H9 (cell line): ENCODE measurements at regions not wholly inside any gene's neighbourhood (a gene's known extent, or its start where the extent isn't known, plus 50 kb on each side); places are given as distances from the start of the nearest gene placed in this dataset.

Source experiments
- DNase-seq: peaks from one replicate; pipeline ENCODE4 v3.0.0-alpha.2; 2017
- H2AFZ ChIP-seq: one replicate; pipeline ENCODE4 v1.6.1; 2013; ENCODE audit warnings: mild to moderate bottlenecking, low read length, control low read depth, moderate library complexity
- H2AK5ac ChIP-seq: 2 replicates; pipeline ENCODE4 v1.6.1; 2013; ENCODE audit warnings: low read length, control low read depth, mixed read lengths; ENCODE audit not compliant: insufficient read length
- H2BK120ac ChIP-seq: one replicate; pipeline ENCODE4 v1.6.1; 2013; ENCODE audit warnings: low read depth, mild to moderate bottlenecking, low read length, control low read depth, inconsistent platforms; ENCODE audit not compliant: poor library complexity, severe bottlenecking
- H2BK12ac ChIP-seq: 2 replicates; pipeline ENCODE4 v1.6.1; 2013; ENCODE audit warnings: low read length, control low read depth, mixed read lengths, low read depth; ENCODE audit not compliant: insufficient read length
- H2BK15ac ChIP-seq: 2 replicates; pipeline ENCODE4 v1.6.1; 2013; ENCODE audit warnings: low read depth, low read length, control low read depth
- H2BK20ac ChIP-seq: one replicate; pipeline ENCODE4 v1.6.1; 2013; ENCODE audit warnings: low read depth, mild to moderate bottlenecking, low read length, control low read depth, inconsistent platforms; ENCODE audit not compliant: poor library complexity, severe bottlenecking
- H2BK5ac ChIP-seq: 2 replicates; pipeline ENCODE4 v1.6.1; 2013; ENCODE audit warnings: low read length, control low read depth, mixed read lengths; ENCODE audit not compliant: insufficient read length
- H3K14ac ChIP-seq: 2 replicates; pipeline ENCODE4 v1.6.1; 2013; ENCODE audit warnings: low read length, control low read depth; ENCODE audit not compliant: insufficient read depth
- H3K18ac ChIP-seq: 2 replicates; pipeline ENCODE4 v1.6.1; 2013; ENCODE audit warnings: low read depth, mild to moderate bottlenecking, mixed read lengths, low read length, control low read depth; ENCODE audit not compliant: insufficient read length
- H3K23ac ChIP-seq: 2 replicates; pipeline ENCODE4 v1.6.1; 2013; ENCODE audit warnings: low read length, control low read depth, mixed read lengths, low read depth; ENCODE audit not compliant: insufficient read length
- H3K23me2 ChIP-seq: 2 replicates; pipeline ENCODE4 v1.6.1; 2013; ENCODE audit warnings: low read depth, mild to moderate bottlenecking, mixed read lengths, low read length, control low read depth; ENCODE audit not compliant: insufficient read length, poor library complexity, severe bottlenecking
- H3K27ac ChIP-seq: 2 replicates; pipeline ENCODE4 v1.5.1; 2013; ENCODE audit warnings: low read length, control low read depth, mixed read lengths, low read depth; ENCODE audit not compliant: insufficient read length
- H3K27me3 ChIP-seq: 2 replicates; pipeline ENCODE4 v1.6.1; 2013; ENCODE audit warnings: low read length, control low read depth, inconsistent platforms; ENCODE audit not compliant: insufficient read depth
- H3K4ac ChIP-seq: 2 replicates; pipeline ENCODE4 v1.6.1; 2013; ENCODE audit warnings: low read depth, mild to moderate bottlenecking, control low read depth, inconsistent platforms, low read length, moderate library complexity
- H3K4me1 ChIP-seq: 2 replicates; pipeline ENCODE4 v1.6.1; 2013; ENCODE audit warnings: low read length, control low read depth, inconsistent platforms; ENCODE audit not compliant: insufficient read depth
- H3K4me2 ChIP-seq: 2 replicates; pipeline ENCODE4 v1.6.1; 2013; ENCODE audit warnings: low read length, control low read depth, mixed read lengths; ENCODE audit not compliant: insufficient read length, insufficient read depth
- H3K56ac ChIP-seq: 2 replicates; pipeline ENCODE4 v1.6.1; 2013; ENCODE audit warnings: low read depth, mild to moderate bottlenecking, mixed read lengths, low read length, control low read depth; ENCODE audit not compliant: insufficient read length
- H3K79me1 ChIP-seq: 2 replicates; pipeline ENCODE4 v1.6.1; 2013; ENCODE audit warnings: low read depth, mild to moderate bottlenecking, moderate library complexity, low read length, control low read depth, inconsistent platforms; ENCODE audit not compliant: insufficient read depth, poor library complexity, severe bottlenecking
- H3K79me2 ChIP-seq: 2 replicates; pipeline ENCODE4 v1.6.1; 2013; ENCODE audit warnings: low read length, control low read depth, inconsistent platforms; ENCODE audit not compliant: insufficient read depth
- H3K9ac ChIP-seq: 2 replicates; pipeline ENCODE4 v1.6.1; 2013; ENCODE audit warnings: low read length, control low read depth, mixed read lengths; ENCODE audit not compliant: insufficient read length; ENCODE audit errors: extremely low read depth
- H3K9me3 ChIP-seq: one replicate; pipeline ENCODE4 v1.6.1; 2013; ENCODE audit warnings: low read depth, low read length, inconsistent platforms; ENCODE audit not compliant: control insufficient read depth
- H3T11ph ChIP-seq: one replicate; pipeline ENCODE4 v1.6.1; 2013; ENCODE audit warnings: mild to moderate bottlenecking, low read length, control low read depth, inconsistent platforms
- H4K20me1 ChIP-seq: one replicate; pipeline ENCODE4 v1.6.1; 2013; ENCODE audit not compliant: control insufficient read depth, insufficient read length, insufficient read depth
- H4K5ac ChIP-seq: 2 replicates; pipeline ENCODE4 v1.6.1; 2013; ENCODE audit warnings: low read depth, mild to moderate bottlenecking, mixed read lengths, low read length, control low read depth; ENCODE audit not compliant: insufficient read length
- H4K8ac ChIP-seq: replicated peaks from 2 replicates; pipeline ENCODE4 v1.6.1; 2013; ENCODE audit warnings: low read length, control low read depth, mixed read lengths, low read depth; ENCODE audit not compliant: insufficient read length
- H4K91ac ChIP-seq: 2 replicates; pipeline ENCODE4 v1.6.1; 2013; ENCODE audit warnings: low read depth, mild to moderate bottlenecking, moderate library complexity, mixed read lengths, low read length, control low read depth; ENCODE audit not compliant: insufficient read length
- H3K27ac Mint-ChIP-seq, 3 experiments: 2 replicates in 2 of 3; 3 replicates in 1 of 3; pipeline ENCODE4 v1.8.0; 2020 to 2021; ENCODE audit warnings: mixed read lengths in 3 of 3, mild to moderate bottlenecking in 1 of 3, moderate library complexity in 1 of 3
- H3K27me3 Mint-ChIP-seq: 2 replicates; pipeline ENCODE4 v1.8.0; 2021; ENCODE audit warnings: low read depth, mild to moderate bottlenecking, moderate library complexity, mixed read lengths
- H3K36me3 Mint-ChIP-seq, 3 experiments: 2 replicates in 2 of 3; 3 replicates in 1 of 3; pipeline ENCODE4 v1.8.0; 2020 to 2021; ENCODE audit warnings: low read depth in 3 of 3, mixed read lengths in 3 of 3; ENCODE audit not compliant: insufficient read depth in 1 of 3
- H3K4me1 Mint-ChIP-seq, 2 experiments: 2 replicates each; pipeline ENCODE4 v1.8.0; 2020; ENCODE audit warnings: mixed read lengths in 2 of 2
- H3K4me3 Mint-ChIP-seq, 2 experiments: 2 replicates in 1 of 2; 3 replicates in 1 of 2; pipeline ENCODE4 v1.8.0; 2020 to 2021; ENCODE audit warnings: mild to moderate bottlenecking in 2 of 2, mixed read lengths in 2 of 2, moderate library complexity in 1 of 2
- H3K9me3 Mint-ChIP-seq, 2 experiments: 2 replicates in 1 of 2; 3 replicates in 1 of 2; pipeline ENCODE4 v1.8.0; 2020; ENCODE audit warnings: mild to moderate bottlenecking in 2 of 2, mixed read lengths in 2 of 2, moderate library complexity in 1 of 2
- CTCF ChIP-seq: fragments of 200-600 bp; sonication (generic); conservative IDR thresholded peaks from 3 replicates; pipeline ENCODE4 v1.8.0; 2021; ENCODE audit warnings: antibody characterized with exemption, mild to moderate bottlenecking
- WGBS: extraction: QIAGEN DNeasy Blood & Tissue Kit; methylation state at CpG from one replicate; pipeline ENCODE4 v1.1.7; 2013; ENCODE audit warnings: missing lambda C conversion rate, low lambda C conversion rate, mixed read lengths; ENCODE audit not compliant: insufficient read length; ENCODE audit errors: extremely low coverage; 5-methylcytosine and 5-hydroxymethylcytosine counted together

GRCh38 chr9:107390778-107391177 lies 98.8 kb downstream of the KLF4 start:
- Histone ChIP-seq H3K4me2 (no peak overlapping the region), H4K8ac (no peak overlapping the region), H3K23ac (no peak overlapping the region), H3K4ac (no peak overlapping the region), H3K56ac (no peak overlapping the region), H3K14ac (no peak overlapping the region), H2AFZ (no peak overlapping the region), H3K9me3 (no peaks in the 10 kb centered on the region), H4K91ac (no peak overlapping the region), H3K9ac (no peak overlapping the region), H3K27ac (no peak overlapping the region), H2BK15ac (no peak overlapping the region), H2BK20ac (no peak overlapping the region), H3K79me2 (no peaks in the 10 kb centered on the region), H3K79me1 (no peaks in the 10 kb centered on the region), H2BK12ac (no peak overlapping the region), H3K27me3 (no peaks in the 10 kb centered on the region), H3K23me2 (no peaks in the 10 kb centered on the region), H3T11ph (no peak overlapping the region), H4K20me1 (no peaks in the 10 kb centered on the region), H2BK120ac (no peak overlapping the region), H2BK5ac (no peak overlapping the region), H4K5ac (no peak overlapping the region), H2AK5ac (no peak overlapping the region), H3K4me1 (no peaks in the 10 kb centered on the region), H3K18ac (no peak overlapping the region)
- Mint-ChIP-seq H3K27ac (no peak overlapping the region), H3K36me3 (no peaks in the 10 kb centered on the region), H3K9me3 (no peaks in the 10 kb centered on the region), H3K27me3 (no peaks in the 10 kb centered on the region; the same call in 1 of the 2 replicates), H3K4me3 (no peak overlapping the region), H3K4me1 (no peaks in the 10 kb centered on the region)
- WGBS = no CpG with 5 or more reads among the region's 4 CpGs
- no peak for DNase-seq
- no peak for TF ChIP-seq CTCF
